ENCODE measurements at regions not wholly inside any gene's neighbourhood (a gene's known extent, or its start where the extent isn't known, plus 50 kb on each side); places are given as distances from the start of the nearest gene placed in this dataset.

DNA sequence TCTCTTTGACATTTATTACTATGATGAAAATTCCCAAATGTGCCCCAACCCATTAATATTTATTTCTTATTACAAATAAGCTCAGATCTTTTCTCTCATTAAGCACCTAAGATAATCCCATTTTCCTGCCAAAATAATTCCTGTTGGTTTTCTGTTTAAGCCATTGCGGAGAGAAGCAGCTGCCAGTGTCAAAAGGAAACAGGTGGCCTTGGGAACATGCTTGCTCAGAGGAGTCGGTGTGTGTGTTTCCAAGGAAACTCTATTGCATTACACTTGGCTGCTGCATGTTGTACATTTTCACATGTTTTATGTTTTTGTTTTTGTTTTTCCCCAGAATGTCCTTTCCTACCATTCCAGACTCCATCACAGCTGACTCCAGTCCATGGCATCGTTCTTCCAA, 56.4 kb downstream of the CD24 start:
- Histone ChIP-seq H3K4me3 (ENCODE audit: insufficient read depth, low read length, poor library complexity, severe bottlenecking) (no peak overlapping the region), H3K9me3 (ENCODE audit: insufficient read depth, low read length) (no peaks in the 10 kb centered on the region), H4K20me1 (ENCODE audit: low read depth, low read length) (no peaks in the 10 kb centered on the region; the same call in 1 of the 2 replicates), H3K36me3 (ENCODE audit: low read length) (no peaks in the 10 kb centered on the region), H3K9ac (ENCODE audit: low read length) (no peak overlapping the region), H3K4me2 (ENCODE audit: low read depth, low read length, poor library complexity, severe bottlenecking) (no peak overlapping the region), H3K79me2 (ENCODE audit: insufficient read depth, low read length) (no peaks in the 10 kb centered on the region), H3F3A (ENCODE audit: insufficient read depth) (no peaks in the 10 kb centered on the region), H3K27ac (ENCODE audit: low read depth, low read length) (no peak overlapping the region), H3K9me2 (replicated peaks; ENCODE audit: insufficient read depth, low read length) (no peaks in the 10 kb centered on the region), H2AFZ (ENCODE audit: low read depth, low read length, severe bottlenecking) (no peak overlapping the region), H3K27me3 (ENCODE audit: low read length) (no peaks in the 10 kb centered on the region)
- TF ChIP-seq, protein P1, sequence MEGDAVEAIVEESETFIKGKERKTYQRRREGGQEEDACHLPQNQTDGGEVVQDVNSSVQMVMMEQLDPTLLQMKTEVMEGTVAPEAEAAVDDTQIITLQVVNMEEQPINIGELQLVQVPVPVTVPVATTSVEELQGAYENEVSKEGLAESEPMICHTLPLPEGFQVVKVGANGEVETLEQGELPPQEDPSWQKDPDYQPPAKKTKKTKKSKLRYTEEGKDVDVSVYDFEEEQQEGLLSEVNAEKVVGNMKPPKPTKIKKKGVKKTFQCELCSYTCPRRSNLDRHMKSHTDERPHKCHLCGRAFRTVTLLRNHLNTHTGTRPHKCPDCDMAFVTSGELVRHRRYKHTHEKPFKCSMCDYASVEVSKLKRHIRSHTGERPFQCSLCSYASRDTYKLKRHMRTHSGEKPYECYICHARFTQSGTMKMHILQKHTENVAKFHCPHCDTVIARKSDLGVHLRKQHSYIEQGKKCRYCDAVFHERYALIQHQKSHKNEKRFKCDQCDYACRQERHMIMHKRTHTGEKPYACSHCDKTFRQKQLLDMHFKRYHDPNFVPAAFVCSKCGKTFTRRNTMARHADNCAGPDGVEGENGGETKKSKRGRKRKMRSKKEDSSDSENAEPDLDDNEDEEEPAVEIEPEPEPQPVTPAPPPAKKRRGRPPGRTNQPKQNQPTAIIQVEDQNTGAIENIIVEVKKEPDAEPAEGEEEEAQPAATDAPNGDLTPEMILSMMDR (IDR thresholded peaks at IDR 0.05; ENCODE audit: insufficient read depth, low read length, poor library complexity, severe bottlenecking) = no peak
- TF ChIP-seq EZH2phosphoT487 (conservative IDR thresholded peaks at IDR 0.05; ENCODE audit: low read length) = no peak

DNA sequence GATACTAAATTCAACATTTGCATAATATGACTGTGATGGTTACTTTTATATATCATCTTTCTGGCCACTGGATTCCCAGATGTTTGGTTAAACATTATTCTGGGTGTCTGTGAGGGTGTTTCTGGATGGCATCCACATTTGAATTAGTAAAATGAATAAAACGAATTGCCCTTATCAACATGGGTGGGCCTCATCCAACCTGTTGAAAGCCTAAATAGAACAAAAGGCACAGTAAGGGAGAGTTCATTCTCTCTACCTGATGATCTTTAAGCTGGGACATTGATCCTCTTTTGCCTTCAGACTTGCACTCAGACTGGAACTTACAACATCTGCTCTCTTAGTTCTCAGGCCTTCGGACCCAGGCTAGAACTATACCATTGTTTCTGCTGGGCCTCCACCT, 57.6 kb downstream of the CD24 start:
- Histone ChIP-seq H3K9ac (ENCODE audit: low read length) (no peak overlapping the region), H3K27me3 (ENCODE audit: low read length) (no peaks in the 10 kb centered on the region), H2AFZ (ENCODE audit: low read depth, low read length, severe bottlenecking) (no peak overlapping the region), H3K79me2 (ENCODE audit: insufficient read depth, low read length) (no peaks in the 10 kb centered on the region), H3K9me2 (replicated peaks; ENCODE audit: insufficient read depth, low read length) (no peaks in the 10 kb centered on the region), H3F3A (ENCODE audit: insufficient read depth) (no peaks in the 10 kb centered on the region), H3K9me3 (ENCODE audit: insufficient read depth, low read length) (no peaks in the 10 kb centered on the region), H3K4me3 (ENCODE audit: insufficient read depth, low read length, poor library complexity, severe bottlenecking) (no peak overlapping the region), H4K20me1 (ENCODE audit: low read depth, low read length) (no peaks in the 10 kb centered on the region; the same call in 1 of the 2 replicates), H3K27ac (ENCODE audit: low read depth, low read length) (no peak overlapping the region), H3K4me2 (ENCODE audit: low read depth, low read length, poor library complexity, severe bottlenecking) (no peak overlapping the region), H3K36me3 (ENCODE audit: low read length) (no peaks in the 10 kb centered on the region)
- no peak for TF ChIP-seq EZH2phosphoT487 (conservative IDR thresholded peaks at IDR 0.05; ENCODE audit: low read length)
- TF ChIP-seq, protein P1 (IDR thresholded peaks at IDR 0.05; ENCODE audit: insufficient read depth, low read length, poor library complexity, severe bottlenecking) = no peak

DNA sequence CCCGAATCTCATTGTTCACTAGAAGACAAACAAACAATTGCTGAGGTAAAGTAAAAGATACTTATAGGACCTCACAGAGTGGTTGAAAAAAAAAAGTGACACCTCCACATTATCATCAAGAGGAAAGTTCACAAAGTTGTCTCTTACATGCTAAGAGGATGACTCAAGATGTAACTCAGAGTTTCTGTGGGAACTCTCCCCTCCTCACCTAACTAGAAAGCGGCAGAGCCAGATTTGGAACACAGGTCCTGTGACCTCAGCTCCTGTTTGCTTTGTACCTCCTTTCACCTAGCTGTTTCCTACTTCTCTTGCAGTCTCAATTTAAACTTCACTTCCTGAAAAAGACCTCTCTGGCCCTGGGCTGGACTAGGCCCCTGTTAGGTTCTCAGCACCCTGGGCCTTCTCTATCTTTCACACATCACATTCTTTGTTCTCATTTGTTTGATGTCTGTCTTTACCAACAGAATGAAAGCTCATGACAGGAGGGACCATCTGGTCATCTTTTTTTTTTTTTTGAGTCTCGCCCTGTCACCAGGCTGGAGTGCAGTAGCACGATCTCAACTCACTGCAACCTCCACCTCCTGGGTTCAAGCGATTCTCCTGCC, 60.8 kb downstream of the CD24 start:
- H3K9ac ChIP-seq (ENCODE audit: low read length) = no peak overlapping the region
- no peak overlapping the region for H3K4me2 ChIP-seq (ENCODE audit: low read depth, low read length, poor library complexity, severe bottlenecking)
- H3K9me2 ChIP-seq (replicated peaks; ENCODE audit: insufficient read depth, low read length) = no peaks in the 10 kb centered on the region
- H4K20me1 ChIP-seq (ENCODE audit: low read depth, low read length) = no peaks in the 10 kb centered on the region
- no peaks in the 10 kb centered on the region for H3F3A ChIP-seq (ENCODE audit: insufficient read depth)
- no peaks in the 10 kb centered on the region for H3K79me2 ChIP-seq (ENCODE audit: insufficient read depth, low read length)
- H3K27me3 ChIP-seq (ENCODE audit: low read length) = no peaks in the 10 kb centered on the region
- H3K9me3 ChIP-seq (ENCODE audit: insufficient read depth, low read length) = no peaks in the 10 kb centered on the region
- H2AFZ ChIP-seq (ENCODE audit: low read depth, low read length, severe bottlenecking) = no peak overlapping the region
- TF ChIP-seq, protein P1 (IDR thresholded peaks at IDR 0.05; ENCODE audit: insufficient read depth, low read length, poor library complexity, severe bottlenecking) = no peak
- no peak for TF ChIP-seq EZH2phosphoT487 (conservative IDR thresholded peaks at IDR 0.05; ENCODE audit: low read length)
- no peaks in the 10 kb centered on the region for H3K36me3 ChIP-seq (ENCODE audit: low read length)
- H3K4me3 ChIP-seq (ENCODE audit: insufficient read depth, low read length, poor library complexity, severe bottlenecking) = no peak overlapping the region
- no peak overlapping the region for H3K27ac ChIP-seq (ENCODE audit: low read depth, low read length)

Data from SU-DHL-6 (cell line).